Upper lobe of left lung (tissue), 6 donors: ENCODE measurements at regions not wholly inside any gene's neighbourhood (a gene's known extent, or its start where the extent isn't known, plus 50 kb on each side); places are given as distances from the start of the nearest gene placed in this dataset.

Source experiments
- ATAC-seq, 2 donors: fragments of 200-7000 bp; cut with Tn5 transposase; one replicate each; pipeline ENCODE4 v1.9.1; 2022; ENCODE audit warnings: mild to moderate bottlenecking in 2 of 2, moderate library complexity in 2 of 2; ENCODE audit not compliant: low FRiP score in 2 of 2
- DNase-seq, 2 donors: peaks; one replicate each; pipeline ENCODE4 v3.0.0-alpha.2; 2019 to 2020
- H3K27ac ChIP-seq, 4 donors: fragments of 200-600 bp; sonication (generic); one replicate each; pipeline ENCODE4 v1.5.1; 2016 to 2019
- H3K27me3 ChIP-seq, 4 donors: fragments of 200-600 bp; sonication (generic); one replicate each; pipeline ENCODE4 v1.5.1; 2017 to 2019
- H3K36me3 ChIP-seq, 4 donors: fragments of 200-600 bp; sonication (generic); one replicate each; pipeline ENCODE4 v1.5.1; 2016 to 2019
- H3K4me1 ChIP-seq, 4 donors: fragments of 200-600 bp; sonication (generic); one replicate each; pipeline ENCODE4 v1.5.1; 2018 to 2019
- H3K4me3 ChIP-seq, 4 donors: fragments of 200-600 bp; sonication (generic); one replicate each; pipeline ENCODE4 v1.5.1; 2017 to 2019; ENCODE audit warnings: mild to moderate bottlenecking in 2 of 4, moderate library complexity in 1 of 4
- H3K9me3 ChIP-seq, 4 donors: fragments of 200-600 bp; sonication (generic); one replicate each; pipeline ENCODE4 v1.5.1; 2018 to 2019
- CTCF ChIP-seq, 6 experiments: fragments of 450-650 bp in 4 of 6; fragments of 200-600 bp in 2 of 6; sonication (generic) in 2 of 6; IDR thresholded peaks; one replicate each; pipeline ENCODE4 v1.5.1; 2016 to 2019; ENCODE audit warnings: antibody characterized with exemption in 6 of 6
- EP300 ChIP-seq, 4 donors: sonication (generic); formaldehyde crosslinking; IDR thresholded peaks; one replicate each; pipeline ENCODE4 v1.5.1; 2017; ENCODE audit warnings: antibody characterized with exemption in 4 of 4, control low read depth in 2 of 4
- POLR2A ChIP-seq, 4 donors: fragments of 450-650 bp; IDR thresholded peaks; one replicate each; pipeline ENCODE4 v1.5.1; 2016 to 2017; ENCODE audit warnings: antibody characterized with exemption in 4 of 4, mild to moderate bottlenecking in 2 of 4
- POLR2AphosphoS5 ChIP-seq, 2 donors: sonication (generic); formaldehyde crosslinking; IDR thresholded peaks; one replicate each; pipeline ENCODE4 v1.5.1; 2017; ENCODE audit warnings: antibody characterized with exemption in 2 of 2
- WGBS, 2 donors: methylation state at CpG; one replicate each; pipeline ENCODE4 v1.1.5; 2017 to 2018; 5-methylcytosine and 5-hydroxymethylcytosine counted together
- donor health status: DM: no; HTN: no; CAD: no; lungs with moderate emphysema.
- donor health status: DM: no; HTN: yes; CAD: no; lungs with severe emphysema.

DNA sequence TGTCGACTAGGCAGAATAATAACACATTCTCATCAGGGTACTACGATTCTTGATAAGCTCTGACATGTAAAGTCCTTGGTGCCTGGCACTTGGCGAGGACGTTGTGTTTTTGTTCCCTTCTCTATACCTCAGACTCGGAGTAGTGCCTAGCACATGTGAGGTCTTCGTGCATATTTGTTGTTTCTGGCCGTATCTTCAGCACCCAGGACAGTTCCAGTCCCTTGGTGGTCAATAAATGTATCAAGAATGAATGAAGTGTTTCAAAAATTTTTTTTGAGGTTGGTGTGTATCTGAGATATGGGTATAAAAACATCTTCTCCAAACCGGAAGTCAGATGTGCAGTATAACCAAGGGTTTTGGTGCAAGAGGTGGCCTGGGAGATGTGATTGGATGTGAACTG is 198.2 kb downstream of the AACS start:
- ATAC-seq (no peak), DNase-seq (no peak)
- no peaks in the 10 kb centered on the region for H3K36me3 ChIP-seq
- H3K9me3 ChIP-seq, result no peaks in the 10 kb centered on the region
- no peaks in the 10 kb centered on the region for H3K4me1 ChIP-seq
- WGBS, 2 donors, result 89 to 92% methylated on average over 8 of the region's 8 CpGs
- TF ChIP-seq POLR2AphosphoS5 (IDR thresholded peaks at IDR 0.05) (no peak), EP300 (IDR thresholded peaks at IDR 0.05) (no peak), CTCF (IDR thresholded peaks at IDR 0.05) (no peak), POLR2A (IDR thresholded peaks at IDR 0.05) (no peak)
- H3K27ac ChIP-seq, result no peak overlapping the region
- no peak overlapping the region for H3K4me3 ChIP-seq
- H3K27me3 ChIP-seq, result no peaks in the 10 kb centered on the region

- Histone ChIP-seq H3K4me3 (no peak overlapping the region), H3K36me3 (no peaks in the 10 kb centered on the region), H3K27me3 (no peaks in the 10 kb centered on the region), H3K4me1 (no peaks in the 10 kb centered on the region), H3K27ac (no peak overlapping the region), H3K9me3 (no peaks in the 10 kb centered on the region)
- TF ChIP-seq EP300 (IDR thresholded peaks at IDR 0.05) (no peak), CTCF (IDR thresholded peaks at IDR 0.05) (no peak), POLR2AphosphoS5 (IDR thresholded peaks at IDR 0.05) (no peak), POLR2A (IDR thresholded peaks at IDR 0.05) (no peak)
- 68 to 70% methylated on average over 5 of the region's 5 CpGs for whole genome bisulfite sequencing, 2 donors
- ATAC-seq, result no peak
- no peak for DNase-seq
Observed at GRCh38 chr12:125267114-125267513, 201.9 kb downstream of the AACS start.

DNA sequence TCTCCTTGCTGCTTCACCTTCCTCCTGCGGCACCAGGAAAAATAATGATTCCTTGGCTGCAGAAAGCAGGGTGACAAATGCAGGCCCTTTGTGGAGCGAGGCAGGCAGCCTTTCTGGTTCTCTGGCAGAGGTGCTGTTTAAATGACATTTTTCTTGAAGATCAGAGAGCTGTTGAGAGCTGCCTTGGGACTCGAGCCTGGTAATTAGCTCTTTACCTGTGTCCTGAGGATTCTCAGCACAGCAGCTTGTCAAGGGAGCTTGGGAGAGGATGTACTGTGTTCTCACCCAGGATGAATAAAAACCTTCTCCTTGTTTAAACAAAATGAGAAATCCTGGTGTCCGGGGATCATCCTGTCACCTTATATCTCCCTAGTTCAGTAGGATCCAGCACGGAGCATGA is 204.0 kb downstream of the AACS start:
- Histone ChIP-seq H3K4me1 (no peaks in the 10 kb centered on the region), H3K27ac (no peak overlapping the region), H3K4me3 (no peak overlapping the region), H3K36me3 (no peaks in the 10 kb centered on the region), H3K27me3 (no peaks in the 10 kb centered on the region), H3K9me3 (no peaks in the 10 kb centered on the region)
- 37 to 67% methylated on average over 5 of the region's 5 CpGs for WGBS, 2 donors
- TF ChIP-seq EP300 (IDR thresholded peaks at IDR 0.05) (no peak), POLR2AphosphoS5 (IDR thresholded peaks at IDR 0.05) (no peak)
- no peak for DNase-seq
- ATAC-seq, result no peak

- 53 to 61% methylated on average over 4 of the region's 4 CpGs for WGBS, 2 donors
- Histone ChIP-seq H3K4me1 (no peaks in the 10 kb centered on the region), H3K27ac (no peak overlapping the region), H3K27me3 (no peaks in the 10 kb centered on the region), H3K4me3 (no peak overlapping the region), H3K9me3 (no peaks in the 10 kb centered on the region), H3K36me3 (no peaks in the 10 kb centered on the region)
- TF ChIP-seq CTCF (IDR thresholded peaks at IDR 0.05), result no peak
- TF ChIP-seq EP300 (IDR thresholded peaks at IDR 0.05), result no peak
- TF ChIP-seq POLR2AphosphoS5 (IDR thresholded peaks at IDR 0.05), result no peak
- TF ChIP-seq POLR2A (IDR thresholded peaks at IDR 0.05), result no peak
- DNase-seq (no peak), ATAC-seq (no peak)
Observed at GRCh38 chr12:125271892-125272291, 206.7 kb downstream of the AACS start.

GRCh38 chr12:125272383-125272933 is 207.2 kb downstream of the AACS start:
- 84 to 86% methylated on average over 14 of the region's 14 CpGs for WGBS, 2 donors
- ATAC-seq, result no peak

More at GRCh38 chr12:125272383-125272933, 207.2 kb downstream of the AACS start:
- Histone ChIP-seq H3K4me1 (no peaks in the 10 kb centered on the region), H3K27me3 (no peaks in the 10 kb centered on the region), H3K9me3 (no peaks in the 10 kb centered on the region), H3K4me3 (no peak overlapping the region), H3K36me3 (no peaks in the 10 kb centered on the region), H3K27ac (no peak overlapping the region)
- DNase-seq, result no peak
- TF ChIP-seq EP300 (IDR thresholded peaks at IDR 0.05) (no peak), POLR2A (IDR thresholded peaks at IDR 0.05) (no peak), POLR2AphosphoS5 (IDR thresholded peaks at IDR 0.05) (no peak), CTCF (IDR thresholded peaks at IDR 0.05) (no peak)
